Left lung (tissue), 4 donors: ENCODE measurements at regions not wholly inside any gene's neighbourhood (a gene's known extent, or its start where the extent isn't known, plus 50 kb on each side); places are given as distances from the start of the nearest gene placed in this dataset.
A peak's percentile ranks its signal among the peaks of the same experiment; 100 is the strongest.

Experiments
- ATAC-seq: fragments of 200-7000 bp; cut with Tn5 transposase; one replicate; pipeline ENCODE4 v1.9.1; 2020; ENCODE audit warnings: moderate library complexity
- DNase-seq, 4 donors: peaks; one replicate each; pipeline ENCODE4 v3.0.0-alpha.2; 2013 to 2020
- H3K27ac ChIP-seq, 2 donors: fragments of 200-600 bp; sonication (generic) in 1 of 2; one replicate each; pipeline versions ENCODE4 v1.5.0 to v1.8.0; 2020 to 2021
- H3K27me3 ChIP-seq, 2 donors: fragments of 200-600 bp; sonication (generic) in 1 of 2; one replicate each; pipeline versions ENCODE4 v1.5.0 to v1.8.0; 2020 to 2021
- H3K36me3 ChIP-seq, 2 donors: fragments of 200-600 bp; sonication (generic) in 1 of 2; one replicate each; pipeline versions ENCODE4 v1.5.0 to v1.8.0; 2020 to 2021
- H3K4me1 ChIP-seq, 2 donors: fragments of 200-600 bp; one replicate each; pipeline ENCODE4 v1.8.0; 2021
- H3K4me3 ChIP-seq, 2 donors: fragments of 200-600 bp; sonication (generic) in 1 of 2; one replicate each; pipeline versions ENCODE4 v1.5.0 to v1.8.0; 2020 to 2021; ENCODE audit warnings: mild to moderate bottlenecking in 1 of 2
- H3K9me3 ChIP-seq, 2 donors: fragments of 200-600 bp; sonication (generic) in 1 of 2; one replicate each; pipeline versions ENCODE4 v1.5.0 to v1.8.0; 2020 to 2021
- CTCF ChIP-seq, 2 donors: fragments of 200-600 bp; sonication (generic) in 1 of 2; IDR thresholded peaks; one replicate each; pipeline versions ENCODE4 v1.5.0 to v1.8.0; 2021; ENCODE audit warnings: antibody characterized with exemption in 2 of 2
- intact Hi-C, 2 donors: fragments of 100-400 bp; cut with DNase I; formaldehyde crosslinking; loops; one replicate each; pipeline versions ENCODE4 v1.11.2 to v1.14.2; 2022
- donor health status: DM: no; HTN: yes; CAD: no.
- donor health status: DM: no; HTN: no; CAD: no.

- ATAC-seq (no peak), DNase-seq (no peak)
- intact Hi-C loops: no loop called here
- Histone ChIP-seq H3K36me3 (no peaks in the 10 kb centered on the region), H3K27ac (no peak overlapping the region), H3K4me1 (no peaks in the 10 kb centered on the region), H3K4me3 (no peak overlapping the region), H3K9me3 (no peaks in the 10 kb centered on the region), H3K27me3 (no peaks in the 10 kb centered on the region)
- TF ChIP-seq CTCF (IDR thresholded peaks at IDR 0.05): no peak
Observed at GRCh38 chr9:82612942-82613341, 450.0 kb downstream of the RASEF start.

GRCh38 chr9:82613498-82613897, 449.4 kb downstream of the RASEF start:
- intact Hi-C loops: no loop called here
- no peak overlapping the region for H3K4me3 ChIP-seq
- no peak overlapping the region for H3K27ac ChIP-seq
- no peaks in the 10 kb centered on the region for H3K27me3 ChIP-seq
- no peak for TF ChIP-seq CTCF (IDR thresholded peaks at IDR 0.05)
- no peaks in the 10 kb centered on the region for H3K9me3 ChIP-seq
- no peak for ATAC-seq
- DNase-seq: no peak
- H3K4me1 ChIP-seq: no peaks in the 10 kb centered on the region
- no peaks in the 10 kb centered on the region for H3K36me3 ChIP-seq

GRCh38 chr9:82616545-82616944, 446.4 kb downstream of the RASEF start:
- H3K4me1 ChIP-seq: no peaks in the 10 kb centered on the region
- no peaks in the 10 kb centered on the region for H3K36me3 ChIP-seq
- ATAC-seq (no peak), DNase-seq (no peak)
- H3K27me3 ChIP-seq: no peaks in the 10 kb centered on the region
- intact Hi-C loops: no loop called here
- no peak overlapping the region for H3K4me3 ChIP-seq
- no peak overlapping the region for H3K27ac ChIP-seq
- TF ChIP-seq CTCF (IDR thresholded peaks at IDR 0.05): no peak
- no peaks in the 10 kb centered on the region for H3K9me3 ChIP-seq

GRCh38 chr9:82621447-82621846, 441.5 kb downstream of the RASEF start:
- TF ChIP-seq CTCF (IDR thresholded peaks at IDR 0.05): no peak
- Histone ChIP-seq H3K27ac (no peak overlapping the region), H3K27me3 (no peaks in the 10 kb centered on the region), H3K4me1 (no peaks in the 10 kb centered on the region), H3K36me3 (no peaks in the 10 kb centered on the region), H3K4me3 (no peak overlapping the region), H3K9me3 (no peaks in the 10 kb centered on the region)
- intact Hi-C loops: no loop called here
- ATAC-seq (no peak), DNase-seq (no peak)

- Histone ChIP-seq H3K9me3 (peaks cover 0 to 22% of the 10 kb centered on the region in 2 donors), H3K4me1 (no peaks in the 10 kb centered on the region), H3K4me3 (no peak overlapping the region), H3K36me3 (no peaks in the 10 kb centered on the region), H3K27ac (no peak overlapping the region), H3K27me3 (no peaks in the 10 kb centered on the region)
- DNase-seq (peak in 1 of 4 donors; percentile 31), ATAC-seq (no peak)
- intact Hi-C loops: no loop called here
- no peak for TF ChIP-seq CTCF (IDR thresholded peaks at IDR 0.05)
Observed at GRCh38 chr9:82637368-82637767, 425.6 kb downstream of the RASEF start.
